Stimulated activated CD4-positive, alpha-beta T cell treated with anti-CD3 and anti-CD28 coated beads, Interleukin-1b, Interleukin-23, amount 100 ng/mL, for 4 hours (primary cell): ENCODE measurements at regions not wholly inside any gene's neighbourhood (a gene's known extent, or its start where the extent isn't known, plus 50 kb on each side); places are given as distances from the start of the nearest gene placed in this dataset.

Experiments
- DNase-seq, 2 donors: peaks; one replicate each; pipeline ENCODE4 v3.0.0-alpha.2; 2020; ENCODE audit warnings: low read depth in 2 of 2

GRCh38 chr18:24878289-24878688, 417.9 kb downstream of the HRH4 start:
- DNase-seq, result no peak

GRCh38 chr18:24885276-24885675, 424.8 kb downstream of the HRH4 start:
- DNase-seq, result no peak

DNA sequence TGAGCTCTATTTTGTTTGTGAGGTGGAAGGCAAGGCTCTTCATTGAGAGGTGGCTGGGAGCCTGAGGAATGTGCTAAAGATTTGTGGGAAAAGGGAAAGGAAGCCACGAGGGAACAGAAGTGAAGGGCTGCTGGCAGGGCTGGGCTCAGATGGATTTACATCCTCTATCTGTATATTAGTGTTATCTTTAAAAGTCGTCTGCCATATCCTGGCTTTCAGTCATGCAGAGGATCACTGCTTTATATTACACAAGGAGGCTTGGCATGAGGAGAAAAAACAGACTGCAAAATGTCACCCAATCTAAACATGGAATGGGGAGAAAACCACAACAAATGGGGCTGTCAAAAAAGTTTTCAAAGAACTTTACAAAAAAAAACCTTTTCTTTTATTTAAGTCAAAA, 434.4 kb downstream of the HRH4 start:
- no peak for DNase-seq

DNA sequence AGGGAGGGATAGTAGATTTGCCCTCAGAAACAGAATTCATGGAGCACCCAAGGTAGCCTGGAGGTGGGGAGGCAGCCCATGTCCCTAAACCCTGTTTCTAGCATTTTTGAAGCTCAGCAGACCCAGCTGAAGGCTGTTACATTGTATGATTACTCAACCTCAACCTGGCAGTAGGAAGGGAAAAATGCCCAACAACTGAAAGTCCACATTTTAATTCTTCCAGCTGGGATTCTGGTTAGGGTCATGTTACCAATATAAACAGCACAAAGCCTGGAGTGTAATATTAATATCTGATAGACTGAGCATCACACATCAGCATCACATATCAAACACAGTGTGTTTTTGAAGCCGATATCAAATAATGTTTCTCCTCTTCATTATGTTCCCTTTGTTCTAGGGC, 437.0 kb downstream of the HRH4 start:
- DNase-seq, result no peak

DNA sequence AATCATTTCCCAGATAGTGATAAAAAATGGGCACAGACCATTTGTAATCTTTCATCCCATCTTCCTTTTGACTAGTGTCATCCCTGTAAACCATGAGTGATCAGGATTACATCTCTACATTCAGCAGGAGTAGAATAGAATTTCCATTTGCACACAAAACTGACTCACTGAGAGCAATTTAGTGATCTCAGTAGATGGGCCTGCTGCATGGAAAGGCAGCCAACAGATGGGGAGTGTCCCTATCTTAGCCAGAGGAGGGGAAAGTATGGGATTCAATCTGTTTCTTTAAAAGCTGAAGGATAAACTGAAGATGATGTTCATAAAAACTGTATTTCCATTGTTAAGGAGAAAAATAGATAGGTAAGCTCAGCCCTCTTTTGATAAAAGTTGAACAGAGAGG, 441.7 kb downstream of the ZNF521 start:
- DNase-seq, result no peak

DNA sequence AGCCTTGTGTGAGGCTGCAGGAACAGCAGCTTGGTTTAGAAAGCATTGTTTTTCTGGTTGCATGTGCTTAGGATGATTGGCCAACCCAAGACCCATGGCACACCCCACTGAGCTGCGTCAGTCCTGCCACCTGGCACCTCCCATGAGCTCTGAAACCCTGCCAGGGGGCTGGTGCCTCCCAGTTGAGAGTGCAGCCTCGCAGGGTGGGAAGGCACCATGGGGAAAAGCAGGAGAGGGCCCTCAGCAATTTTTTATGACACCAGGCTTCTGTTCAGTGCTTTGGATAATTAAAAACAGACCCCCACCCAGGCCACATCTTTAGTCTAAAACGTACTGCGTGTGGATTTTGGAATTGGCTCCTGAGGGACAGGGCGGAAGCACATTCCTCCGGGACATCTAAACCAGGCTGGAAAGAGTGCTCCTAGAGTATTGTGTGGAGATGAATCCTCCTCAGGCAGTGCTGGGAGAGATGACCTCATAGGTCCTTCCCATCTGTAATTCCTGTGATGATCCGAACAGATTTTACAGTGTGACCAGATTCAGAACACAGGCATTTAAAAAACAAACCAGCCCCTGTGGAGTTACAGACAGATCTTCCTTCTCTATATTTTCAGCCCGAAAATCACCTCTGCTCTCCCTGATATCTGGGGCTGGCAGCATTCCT, 438.3 kb downstream of the ZNF521 start:
- DNase-seq, result no peak

- no peak for DNase-seq
Measured at GRCh38 chr18:24914171-24914525, 437.8 kb downstream of the ZNF521 start.

DNA sequence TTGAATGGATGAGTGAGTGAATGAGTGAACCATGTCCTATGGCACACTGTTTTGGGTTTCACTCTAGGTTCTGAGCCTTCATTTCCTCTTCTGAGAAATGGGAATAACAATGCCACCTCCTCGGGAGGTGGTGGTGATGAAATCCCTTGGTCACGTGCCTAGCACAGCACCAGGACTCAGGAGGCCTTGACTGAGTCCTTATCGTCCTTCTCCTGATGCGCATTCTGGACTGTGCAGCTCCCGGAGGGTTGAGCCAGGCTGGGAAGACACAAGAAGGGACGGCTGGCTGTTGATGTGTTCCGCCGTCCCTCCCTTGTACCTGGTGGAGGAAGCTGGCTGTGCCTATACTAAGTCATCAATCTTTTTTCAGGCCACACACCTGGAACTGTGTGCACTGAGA, 437.3 kb downstream of the ZNF521 start:
- no peak for DNase-seq

DNA sequence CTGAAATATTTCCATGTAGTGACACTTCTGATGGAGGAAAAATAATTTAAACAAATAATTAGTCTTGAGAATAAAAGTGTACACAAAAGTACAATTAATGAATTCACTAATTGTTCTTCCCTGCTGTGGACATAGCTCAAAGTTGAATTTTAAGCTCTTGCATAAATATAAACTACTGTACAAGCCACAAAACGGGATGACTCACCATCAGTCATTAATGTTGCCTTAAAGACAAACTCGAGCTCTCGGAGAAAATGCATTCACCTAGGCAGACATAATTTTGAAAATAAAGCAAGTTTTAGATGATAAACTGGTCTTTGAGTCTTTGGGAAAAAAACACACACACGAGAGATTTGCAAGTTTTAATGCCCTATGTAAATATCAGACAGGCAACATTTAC, 436.4 kb downstream of the ZNF521 start:
- DNase-seq, result no peak

DNA sequence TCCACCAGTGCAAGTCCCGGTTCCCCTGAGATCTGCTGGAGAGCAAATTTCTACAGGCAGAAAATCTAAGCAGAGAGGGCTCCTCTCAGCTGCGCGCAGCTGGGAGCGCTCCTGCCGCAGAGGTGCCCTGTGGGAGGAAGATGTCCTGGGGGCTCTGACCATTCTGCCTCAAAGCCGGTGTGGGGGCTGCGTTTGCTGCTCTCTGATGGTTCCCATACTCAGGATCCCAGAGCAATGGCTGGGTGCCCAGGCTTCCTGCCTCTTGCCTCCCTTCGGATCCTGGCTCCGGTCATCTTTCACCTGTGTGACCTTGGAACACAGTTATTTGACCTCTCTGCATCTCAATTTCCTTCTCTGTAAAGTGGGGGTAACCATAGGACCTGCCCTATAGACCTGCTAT, 434.2 kb downstream of the ZNF521 start:
- no peak for DNase-seq

- DNase-seq, result no peak
Measured at GRCh38 chr18:24918257-24918656, 433.7 kb downstream of the ZNF521 start.

DNA sequence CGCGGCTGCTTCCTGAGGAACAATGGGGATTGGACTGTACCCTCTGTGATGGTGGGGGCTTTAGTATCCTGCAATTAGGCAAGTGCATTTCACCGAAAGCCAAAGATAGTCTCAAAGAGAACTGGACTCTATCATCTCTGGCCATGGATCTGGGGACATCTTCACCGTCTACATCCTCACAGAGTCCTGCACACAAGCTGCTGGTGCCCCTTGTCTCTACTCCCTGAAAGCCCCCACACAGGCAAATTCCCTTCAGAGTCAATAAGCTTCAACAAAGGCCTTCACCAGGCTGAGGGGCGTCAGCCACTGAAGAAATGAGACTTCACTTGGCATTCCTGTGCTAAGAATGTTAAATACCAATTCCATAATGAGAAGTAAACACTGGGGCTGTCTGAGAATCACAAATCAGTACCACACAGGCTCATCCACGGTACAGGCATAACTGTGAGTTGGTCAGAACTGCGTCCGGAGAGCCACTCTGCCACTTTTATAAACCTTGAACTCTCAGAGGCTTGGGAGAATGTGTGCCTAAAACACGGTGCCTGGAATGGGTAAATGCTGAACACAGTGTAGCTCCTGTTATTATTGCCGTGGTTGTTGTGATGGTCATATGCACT, 432.7 kb downstream of the ZNF521 start:
- DNase-seq, result no peak

- no peak for DNase-seq
Measured at GRCh38 chr18:24922491-24922890, 429.5 kb downstream of the ZNF521 start.

- DNase-seq, result no peak
Measured at GRCh38 chr18:24923138-24923537, 428.8 kb downstream of the ZNF521 start.

DNA sequence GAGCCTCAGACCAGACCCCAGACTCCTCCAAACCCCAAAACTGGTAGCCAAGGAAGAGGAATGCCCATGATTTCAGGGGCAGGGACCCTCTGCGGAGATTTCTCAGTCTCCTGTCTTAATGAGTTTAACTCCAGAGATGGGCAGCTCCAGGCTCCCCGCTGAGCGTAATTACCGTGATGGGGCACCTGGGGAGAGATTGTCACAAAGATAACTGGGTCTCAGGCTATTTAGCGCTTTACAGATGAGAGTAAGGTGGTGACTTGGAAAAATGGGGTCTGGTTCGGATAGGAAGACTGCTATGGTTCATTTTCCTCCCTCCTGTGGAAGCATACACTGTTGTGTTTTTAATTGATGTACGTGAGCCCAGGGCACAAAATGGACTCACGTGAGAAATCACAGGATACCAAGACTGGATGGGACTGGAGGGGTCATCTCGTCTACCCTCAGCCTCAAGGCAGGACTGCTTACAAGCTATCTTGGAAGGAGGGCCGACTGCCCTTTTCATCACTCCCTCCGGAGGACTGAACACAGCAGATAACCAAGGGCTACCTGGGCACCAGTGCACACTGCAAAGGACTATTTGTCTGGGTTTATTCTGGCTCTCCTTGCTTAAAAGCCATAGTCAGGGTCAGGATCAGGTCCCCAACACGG, 427.8 kb downstream of the ZNF521 start:
- DNase-seq, result no peak

- no peak for DNase-seq
Measured at GRCh38 chr18:24926649-24927048, 425.3 kb downstream of the ZNF521 start.

- no peak for DNase-seq
Measured at GRCh38 chr18:24928301-24928878, 423.6 kb downstream of the ZNF521 start.

DNA sequence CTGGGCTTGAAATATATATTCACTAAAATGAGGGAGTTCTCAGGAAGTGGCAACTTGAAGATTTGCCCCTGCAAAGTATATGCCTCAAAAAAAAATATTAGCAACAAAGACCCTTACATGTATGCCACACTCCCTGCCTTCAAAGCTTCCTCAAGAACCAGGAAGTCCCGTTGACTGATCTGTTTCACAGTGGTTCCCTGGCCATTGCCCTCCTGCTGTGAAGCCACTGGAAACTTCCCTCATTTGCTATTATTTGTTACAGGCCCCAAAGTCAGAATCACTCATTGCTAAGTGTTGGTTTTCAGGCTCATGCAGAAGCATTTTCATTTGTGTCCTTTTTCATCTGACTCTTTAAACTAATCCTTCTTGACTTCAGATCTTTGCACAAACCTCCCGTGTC, 421.5 kb downstream of the ZNF521 start:
- DNase-seq, result no peak

DNA sequence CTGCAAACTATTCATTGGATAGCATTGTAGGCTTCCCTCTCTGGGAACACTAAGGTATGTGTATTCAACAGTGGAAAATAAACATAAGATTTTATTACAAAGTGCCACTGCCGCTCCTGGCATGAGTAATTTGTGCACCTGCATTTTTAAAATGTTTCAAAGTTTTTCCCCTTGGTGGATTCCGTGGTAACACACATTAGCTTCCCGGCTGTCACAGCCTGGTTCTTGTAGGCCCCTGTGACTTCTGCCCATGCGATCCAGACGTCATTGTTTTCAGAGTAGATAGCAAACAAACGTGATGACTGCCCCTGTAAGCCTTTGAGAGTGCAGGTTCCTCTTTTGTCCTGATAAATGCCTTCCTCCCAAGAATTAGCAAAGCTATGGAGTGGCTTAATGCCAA, 421.0 kb downstream of the ZNF521 start:
- no peak for DNase-seq

DNA sequence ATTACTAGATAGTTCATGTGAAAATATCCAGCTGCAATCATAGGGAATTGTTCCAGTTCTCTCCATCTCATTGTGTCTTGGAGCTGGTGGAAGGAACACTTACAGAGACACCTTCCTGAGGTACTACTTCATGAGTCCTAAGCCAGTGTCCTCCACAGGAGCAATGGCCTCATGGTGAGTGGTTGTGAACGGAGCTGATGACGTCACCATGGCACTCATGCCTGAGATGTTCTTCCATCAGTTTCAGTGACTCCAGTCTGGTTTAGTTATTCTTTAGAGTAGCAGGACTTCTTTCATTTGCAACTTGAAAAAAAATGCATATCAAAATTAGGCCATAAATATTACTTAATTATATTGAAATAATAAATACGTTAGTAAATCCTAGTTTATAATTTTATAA, 418.6 kb downstream of the ZNF521 start:
- DNase-seq, result no peak

DNA sequence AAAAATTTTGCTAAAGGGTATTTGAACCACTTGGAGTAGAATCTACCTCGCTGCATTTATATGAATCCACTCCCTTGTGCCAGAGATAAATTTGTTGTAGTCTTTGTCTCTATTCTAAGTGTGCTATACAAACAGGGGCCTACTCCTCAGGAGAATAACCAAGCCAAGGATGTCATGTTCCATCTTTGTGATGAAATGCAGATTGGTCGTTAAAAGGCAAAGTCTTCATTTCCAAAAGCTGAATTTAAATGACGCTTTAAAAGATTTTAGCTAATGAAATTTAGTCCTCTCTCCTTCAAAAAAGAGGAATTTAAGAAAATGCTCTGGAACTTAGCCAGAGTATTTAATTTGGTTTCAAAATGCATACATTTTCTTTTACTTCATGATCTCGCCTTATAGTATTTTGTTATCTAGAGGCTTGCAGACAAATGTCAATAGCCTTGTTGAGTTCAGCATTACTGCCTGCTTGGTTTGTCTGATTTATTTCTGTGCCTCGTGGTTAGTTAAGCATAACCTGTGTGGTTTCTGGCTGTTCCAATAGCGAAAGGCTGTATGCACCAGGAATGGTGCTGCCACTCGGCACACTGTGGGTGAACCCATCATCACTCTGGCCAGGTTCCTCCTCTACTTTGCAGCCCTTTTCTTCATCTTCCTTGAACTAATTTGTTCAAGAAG, 417.6 kb downstream of the ZNF521 start:
- no peak for DNase-seq

- no peak for DNase-seq
Measured at GRCh38 chr18:24935008-24935407, 417.0 kb downstream of the ZNF521 start.

GRCh38 chr18:24935896-24936295, 416.1 kb downstream of the ZNF521 start:
- no peak for DNase-seq
